Sigmoid colon (tissue), 6 donors: ENCODE measurements at regions not wholly inside any gene's neighbourhood (a gene's known extent, or its start where the extent isn't known, plus 50 kb on each side); places are given as distances from the start of the nearest gene placed in this dataset.

Experiments
- DNase-seq: peaks from one replicate; pipeline ENCODE4 v3.0.0-alpha.2; 2019
- H3K27ac ChIP-seq, 4 donors: fragments of 200-600 bp; sonication (generic); one replicate each; pipeline ENCODE4 v1.5.1; 2016 to 2019; ENCODE audit warnings: mild to moderate bottlenecking in 1 of 4
- H3K27me3 ChIP-seq, 3 donors: fragments of 200-600 bp; sonication (generic); one replicate each; pipeline ENCODE4 v1.5.1; 2019; ENCODE audit warnings: mild to moderate bottlenecking in 1 of 3
- H3K36me3 ChIP-seq, 4 donors: fragments of 200-600 bp; sonication (generic); one replicate each; pipeline ENCODE4 v1.5.1; 2016 to 2019
- H3K4me1 ChIP-seq, 4 donors: fragments of 200-600 bp; sonication (generic); one replicate each; pipeline ENCODE4 v1.5.1; 2017 to 2019
- H3K4me3 ChIP-seq, 4 donors: fragments of 200-600 bp; sonication (generic); one replicate each; pipeline ENCODE4 v1.5.1; 2017 to 2019; ENCODE audit warnings: mild to moderate bottlenecking in 2 of 4, moderate library complexity in 1 of 4
- H3K9me3 ChIP-seq, 4 donors: fragments of 200-600 bp in 3 of 4; sonication (generic) in 3 of 4; one replicate each; pipeline versions ENCODE4 v1.5.1 to v1.6.1; 2013 to 2019
- EP300 ChIP-seq, 4 donors: sonication (generic); formaldehyde crosslinking; IDR thresholded peaks; one replicate each; pipeline ENCODE4 v1.6.1; 2017; ENCODE audit warnings: antibody characterized with exemption in 4 of 4
- POLR2A ChIP-seq, 2 donors: fragments of 450-650 bp; IDR thresholded peaks; one replicate each; pipeline ENCODE4 v1.6.1; 2016; ENCODE audit warnings: antibody characterized with exemption in 2 of 2, mild to moderate bottlenecking in 2 of 2, moderate library complexity in 2 of 2
- POLR2AphosphoS5 ChIP-seq, 4 donors: sonication (generic); formaldehyde crosslinking; IDR thresholded peaks; one replicate each; pipeline ENCODE4 v1.6.1; 2017; ENCODE audit warnings: antibody characterized with exemption in 4 of 4
- WGBS, 2 donors: extraction: QIAGEN DNeasy Blood & Tissue Kit; methylation state at CpG; one replicate each; pipeline ENCODE4 v1.1.7; 2013; 5-methylcytosine and 5-hydroxymethylcytosine counted together
- intact Hi-C: fragments of 100-400 bp; cut with DNase I; formaldehyde crosslinking; loops from one replicate; pipeline ENCODE4 v1.15.1; 2023
- TF ChIP-seq, protein P1 (sequence below), 4 experiments: fragments of 450-650 bp in 3 of 4; fragments of 200-600 bp in 1 of 4; IDR thresholded peaks; one replicate each; pipeline ENCODE4 v1.5.1; 2016 to 2019; ENCODE audit warnings: antibody characterized with exemption in 4 of 4, mild to moderate bottlenecking in 3 of 4, moderate library complexity in 2 of 4
- donor health status: healthy with polysubstance abuse.
- donor health status: healthy.

DNA sequence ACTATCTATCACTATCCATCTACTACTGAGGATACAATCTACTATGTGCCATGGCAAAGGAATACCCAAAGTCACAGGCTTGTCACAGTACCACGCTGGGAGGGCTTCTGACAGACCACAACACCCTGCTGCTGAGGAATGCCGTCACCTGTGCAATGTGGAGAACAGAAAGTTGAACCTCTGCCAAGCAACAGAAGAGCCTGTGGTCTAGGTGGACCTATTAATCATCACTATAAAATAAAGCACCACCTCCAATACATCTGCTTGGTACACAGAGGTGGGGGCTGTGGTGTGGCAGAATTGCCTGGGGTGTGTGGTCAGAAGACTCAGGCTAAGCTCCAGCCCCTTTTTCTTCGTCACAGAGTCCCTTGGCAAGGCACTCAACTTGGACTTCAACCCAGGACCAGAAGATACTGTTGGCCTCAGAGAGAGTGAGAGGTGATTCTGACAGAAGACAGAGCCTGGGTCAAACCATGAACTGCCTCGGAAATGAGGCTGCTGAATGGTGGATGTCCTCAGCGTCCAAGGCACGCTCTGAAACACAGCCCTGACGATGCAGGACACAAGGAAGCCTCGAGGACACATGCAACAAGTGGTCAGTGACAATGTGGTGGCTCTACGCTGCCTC, 189.4 kb upstream of the CHRNA7 start:
- no peaks in the 10 kb centered on the region for H3K4me1 ChIP-seq
- TF ChIP-seq POLR2A (IDR thresholded peaks at IDR 0.05) (no peak), EP300 (IDR thresholded peaks at IDR 0.05) (no peak), POLR2AphosphoS5 (IDR thresholded peaks at IDR 0.05) (no peak)
- TF ChIP-seq, protein P1, sequence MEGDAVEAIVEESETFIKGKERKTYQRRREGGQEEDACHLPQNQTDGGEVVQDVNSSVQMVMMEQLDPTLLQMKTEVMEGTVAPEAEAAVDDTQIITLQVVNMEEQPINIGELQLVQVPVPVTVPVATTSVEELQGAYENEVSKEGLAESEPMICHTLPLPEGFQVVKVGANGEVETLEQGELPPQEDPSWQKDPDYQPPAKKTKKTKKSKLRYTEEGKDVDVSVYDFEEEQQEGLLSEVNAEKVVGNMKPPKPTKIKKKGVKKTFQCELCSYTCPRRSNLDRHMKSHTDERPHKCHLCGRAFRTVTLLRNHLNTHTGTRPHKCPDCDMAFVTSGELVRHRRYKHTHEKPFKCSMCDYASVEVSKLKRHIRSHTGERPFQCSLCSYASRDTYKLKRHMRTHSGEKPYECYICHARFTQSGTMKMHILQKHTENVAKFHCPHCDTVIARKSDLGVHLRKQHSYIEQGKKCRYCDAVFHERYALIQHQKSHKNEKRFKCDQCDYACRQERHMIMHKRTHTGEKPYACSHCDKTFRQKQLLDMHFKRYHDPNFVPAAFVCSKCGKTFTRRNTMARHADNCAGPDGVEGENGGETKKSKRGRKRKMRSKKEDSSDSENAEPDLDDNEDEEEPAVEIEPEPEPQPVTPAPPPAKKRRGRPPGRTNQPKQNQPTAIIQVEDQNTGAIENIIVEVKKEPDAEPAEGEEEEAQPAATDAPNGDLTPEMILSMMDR (IDR thresholded peaks at IDR 0.05), result no peak
- no peaks in the 10 kb centered on the region for H3K27me3 ChIP-seq
- no peak for DNase-seq
- H3K27ac ChIP-seq, result no peak overlapping the region
- H3K9me3 ChIP-seq, result no peaks in the 10 kb centered on the region
- intact Hi-C loops, result no loop called here
- no peaks in the 10 kb centered on the region for H3K36me3 ChIP-seq
- 82 to 87% methylated on average over 9 of the region's 9 CpGs for WGBS, 2 donors
- H3K4me3 ChIP-seq, result no peak overlapping the region

- no peak for DNase-seq
- H3K36me3 ChIP-seq, result no peaks in the 10 kb centered on the region
- H3K4me3 ChIP-seq, result no peak overlapping the region
- TF ChIP-seq EP300 (IDR thresholded peaks at IDR 0.05), result no peak
- TF ChIP-seq POLR2AphosphoS5 (IDR thresholded peaks at IDR 0.05), result no peak
- TF ChIP-seq POLR2A (IDR thresholded peaks at IDR 0.05), result no peak
- TF ChIP-seq, protein P1 (IDR thresholded peaks at IDR 0.05), result no peak
- no peaks in the 10 kb centered on the region for H3K27me3 ChIP-seq
- intact Hi-C loops, result no loop called here
- H3K9me3 ChIP-seq, result no peaks in the 10 kb centered on the region
- WGBS, 2 donors, result 66 to 67% methylated on average over 6 of the region's 6 CpGs
- no peak overlapping the region for H3K27ac ChIP-seq
- H3K4me1 ChIP-seq, result no peaks in the 10 kb centered on the region
These were observed 187.7 kb upstream of the CHRNA7 start for GRCh38 chr15:31842532-31843195.

DNA sequence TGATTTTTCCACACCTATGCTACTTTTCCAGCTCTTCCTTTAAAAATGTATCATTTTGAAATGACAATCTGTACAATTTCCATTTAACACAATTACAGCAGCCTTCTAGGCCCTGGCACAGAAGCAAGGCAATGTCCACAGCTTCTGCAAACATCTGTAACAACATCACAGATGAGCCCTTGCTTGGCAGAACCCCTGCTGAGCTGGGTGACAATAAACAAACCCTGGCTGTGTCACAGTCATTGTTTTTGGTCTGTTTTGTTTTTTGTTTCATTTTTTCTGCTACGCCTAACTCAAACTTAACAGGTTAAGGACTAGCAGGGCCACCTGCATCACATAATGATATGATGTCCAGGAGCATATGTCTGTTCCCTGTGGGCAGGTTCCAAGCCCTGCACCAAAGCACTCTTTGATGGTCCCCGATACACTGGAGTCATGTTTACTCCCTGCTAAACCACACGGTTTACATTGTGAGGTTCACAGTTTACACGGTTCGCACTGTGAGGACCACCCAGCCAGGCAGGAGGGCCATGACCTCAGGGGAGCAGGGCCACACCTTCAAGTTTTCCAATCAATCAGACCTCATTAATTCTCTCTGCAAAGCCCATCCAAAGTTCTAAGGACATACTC, 186.8 kb upstream of the CHRNA7 start:
- intact Hi-C loops, result no loop called here
- Histone ChIP-seq H3K27ac (no peak overlapping the region), H3K36me3 (no peaks in the 10 kb centered on the region), H3K27me3 (no peaks in the 10 kb centered on the region), H3K4me3 (no peak overlapping the region), H3K9me3 (no peaks in the 10 kb centered on the region), H3K4me1 (no peaks in the 10 kb centered on the region)
- no peak for TF ChIP-seq EP300 (IDR thresholded peaks at IDR 0.05)
- TF ChIP-seq POLR2A (IDR thresholded peaks at IDR 0.05), result no peak
- TF ChIP-seq, protein P1 (IDR thresholded peaks at IDR 0.05), result no peak
- no peak for TF ChIP-seq POLR2AphosphoS5 (IDR thresholded peaks at IDR 0.05)
- DNase-seq, result no peak
- WGBS, 2 donors, result 55 to 61% methylated on average over 5 of the region's 5 CpGs

- Histone ChIP-seq H3K27ac (no peak overlapping the region), H3K4me1 (no peaks in the 10 kb centered on the region)
- intact Hi-C loops, result no loop called here
These were observed 184.5 kb upstream of the CHRNA7 start for GRCh38 chr15:31845791-31846190.

More at GRCh38 chr15:31845791-31846190, 184.5 kb upstream of the CHRNA7 start:
- Histone ChIP-seq H3K9me3 (no peaks in the 10 kb centered on the region), H3K36me3 (no peaks in the 10 kb centered on the region), H3K27me3 (no peaks in the 10 kb centered on the region), H3K4me3 (no peak overlapping the region)
- DNase-seq, result no peak
- TF ChIP-seq POLR2AphosphoS5 (IDR thresholded peaks at IDR 0.05) (no peak), EP300 (IDR thresholded peaks at IDR 0.05) (no peak), POLR2A (IDR thresholded peaks at IDR 0.05) (no peak)
- TF ChIP-seq, protein P1 (IDR thresholded peaks at IDR 0.05), result no peak
- 88 to 96% methylated on average over 5 of the region's 5 CpGs for WGBS, 2 donors
